ENCODE measurements at regions not wholly inside any gene's neighbourhood (a gene's known extent, or its start where the extent isn't known, plus 50 kb on each side); places are given as distances from the start of the nearest gene placed in this dataset.

DNA sequence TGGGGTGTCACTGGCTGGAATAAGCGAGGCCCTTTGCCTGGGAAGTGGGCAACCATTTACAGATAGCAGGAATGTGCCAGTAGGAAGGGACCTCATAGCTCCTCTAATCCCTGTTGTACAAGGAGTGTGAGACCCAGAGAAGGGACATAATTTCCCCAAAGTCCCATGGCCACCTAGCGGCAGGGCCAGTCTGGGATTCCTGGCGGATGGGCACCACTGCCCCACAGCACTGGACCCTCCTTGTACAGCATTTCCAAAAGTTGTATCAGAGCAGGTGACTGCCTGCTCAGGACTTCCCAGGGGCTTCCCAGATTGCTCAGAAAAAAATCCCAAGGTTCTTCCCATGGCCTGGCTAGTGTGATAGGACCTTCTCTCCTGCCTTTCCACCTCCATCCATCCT, 185.8 kb downstream of the GLI2 start:
- no peak for DNase-seq

DNA sequence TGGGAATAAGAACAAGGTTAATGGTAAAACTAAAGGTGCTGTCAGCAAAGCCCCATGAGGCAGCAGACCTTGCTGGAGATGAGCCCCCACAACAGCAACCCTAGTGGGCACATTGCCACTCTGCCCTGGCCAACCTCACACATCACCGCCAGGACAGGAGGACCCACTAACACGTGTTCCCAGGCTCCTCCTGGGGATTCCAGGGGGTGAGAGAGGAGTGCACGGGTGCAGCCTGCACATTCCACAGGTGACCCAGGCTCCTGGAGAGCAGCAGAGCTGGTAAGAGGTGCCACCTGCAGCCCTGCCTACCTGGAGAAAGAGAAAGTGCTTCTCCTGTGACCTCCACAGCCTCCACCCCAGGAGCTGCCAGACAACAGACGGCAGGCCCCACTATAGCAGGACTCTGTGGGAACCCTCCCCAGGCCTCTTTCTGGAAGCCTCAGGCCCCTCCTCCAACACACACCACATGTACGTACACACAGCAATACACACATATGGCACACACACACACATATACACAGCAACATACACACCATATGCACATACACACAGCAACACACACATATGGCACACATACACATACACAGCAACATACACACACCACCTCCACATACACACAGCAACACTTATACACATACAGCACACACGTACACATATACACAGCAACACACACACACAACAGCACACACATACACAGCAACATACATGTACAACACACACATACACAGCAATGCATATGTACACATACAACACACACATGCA, 187.1 kb downstream of the GLI2 start:
- no peak for DNase-seq

DNA sequence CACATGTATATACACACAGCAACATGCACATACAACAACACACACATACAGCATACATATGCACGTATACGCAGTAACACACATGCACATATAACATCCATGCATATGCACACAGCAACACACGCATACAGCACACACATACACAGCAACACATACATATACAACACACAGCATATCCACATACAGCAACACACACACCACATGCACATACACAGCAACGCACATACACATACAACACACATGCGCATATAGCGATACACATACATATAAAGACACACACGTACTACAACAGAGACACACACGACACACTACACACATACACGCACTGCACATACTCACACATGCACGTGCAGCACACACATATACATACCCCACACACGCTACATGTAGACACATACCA, 187.8 kb downstream of the GLI2 start:
- DNase-seq, result no peak

DNA sequence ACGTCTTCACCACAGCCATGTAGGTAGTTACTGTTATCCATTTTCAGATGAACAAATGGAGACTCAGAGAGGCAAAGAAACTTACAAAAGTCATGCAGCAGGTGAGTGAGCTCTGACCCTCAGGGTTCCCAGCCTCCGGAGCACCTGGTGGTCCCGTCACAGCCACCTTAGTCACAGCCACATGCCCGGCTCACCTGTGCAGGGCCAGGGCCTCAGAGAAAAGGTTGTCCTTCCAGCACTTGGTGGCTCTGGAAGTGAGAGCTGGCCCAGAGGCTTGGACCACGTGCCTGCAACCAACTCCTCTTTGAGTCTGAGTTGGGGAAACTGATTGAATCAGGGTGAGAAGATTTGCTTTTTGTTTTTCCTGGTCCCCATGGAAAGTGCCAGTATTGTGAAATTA, 189.3 kb downstream of the GLI2 start:
- no peak for DNase-seq

DNA sequence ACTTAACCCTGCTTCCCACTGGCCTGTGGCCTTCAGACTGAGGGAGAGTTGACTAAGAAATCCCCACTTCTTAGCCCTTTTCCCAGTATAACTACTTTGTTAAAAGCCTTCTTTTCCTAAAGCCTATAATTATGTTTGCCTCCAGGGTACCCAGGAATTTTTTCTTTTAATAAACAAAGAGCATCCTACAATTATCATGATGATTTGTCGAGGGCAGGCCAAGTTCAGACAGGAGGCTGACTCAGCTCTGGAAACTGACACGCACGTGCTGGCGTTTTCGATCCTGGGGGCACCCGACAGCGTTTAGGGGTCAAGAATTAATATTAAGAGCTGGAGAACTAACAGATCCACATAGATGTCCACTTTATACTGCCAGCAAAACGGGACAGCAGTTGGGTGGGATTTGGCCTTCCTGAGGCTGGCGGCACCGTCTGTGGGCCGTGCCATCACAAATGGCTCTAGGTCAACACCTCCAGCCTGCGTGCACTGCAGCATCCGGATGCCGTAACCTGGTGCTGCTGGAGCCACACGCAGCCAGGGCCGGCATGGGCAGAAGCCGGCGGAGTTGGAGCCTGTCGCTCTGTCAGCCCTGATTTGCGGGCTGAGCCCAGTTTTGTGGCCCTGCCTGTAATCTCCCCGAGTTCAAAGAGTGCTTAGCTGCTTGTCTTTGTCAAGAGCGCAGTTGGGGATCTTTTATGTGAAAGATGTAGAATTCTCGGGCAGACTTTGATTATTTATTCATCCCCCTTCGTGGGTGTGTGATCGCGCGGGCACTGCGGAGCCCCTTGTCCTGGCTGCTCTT, 191.0 kb downstream of the GLI2 start:
- no peak for DNase-seq

DNA sequence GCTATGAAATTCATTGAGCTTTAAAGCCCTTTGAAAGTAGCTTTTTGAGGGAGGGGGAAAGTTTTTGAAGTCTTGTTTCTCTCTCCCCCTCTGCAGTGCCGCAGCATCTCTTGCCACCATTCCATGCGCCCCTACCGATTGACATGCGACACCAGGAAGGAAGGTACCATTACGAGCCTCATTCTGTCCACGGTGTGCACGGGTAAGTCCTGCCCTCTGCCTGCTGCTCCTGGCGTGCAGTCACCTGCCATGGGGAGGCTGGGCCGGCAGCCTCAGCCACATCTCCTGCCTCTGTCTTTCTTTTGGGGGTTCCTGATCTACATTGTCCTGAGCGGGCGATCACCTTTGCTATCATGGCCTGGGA, 191.6 kb downstream of the GLI2 start:
- no peak for DNase-seq

DNA sequence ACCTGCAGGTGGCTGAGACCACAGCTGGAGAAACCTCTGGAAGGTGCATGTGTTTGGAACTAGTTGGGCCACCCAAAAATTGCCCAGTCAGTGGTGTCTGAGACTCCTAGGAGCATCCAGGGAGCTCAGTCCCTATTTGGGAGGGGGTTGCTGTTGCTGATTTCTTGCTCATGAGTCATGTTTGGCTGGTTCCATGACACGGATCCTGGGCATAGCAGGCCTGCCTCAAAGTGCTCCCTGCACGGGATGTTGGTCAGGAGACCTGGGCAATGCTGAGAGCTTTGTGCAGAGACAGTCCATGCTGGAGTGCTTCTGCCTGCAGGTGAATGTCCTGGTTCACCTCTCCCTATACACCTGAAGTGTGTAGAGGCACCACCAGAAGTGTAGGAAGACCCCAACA, 194.2 kb downstream of the GLI2 start:
- DNase-seq, result no peak

DNA sequence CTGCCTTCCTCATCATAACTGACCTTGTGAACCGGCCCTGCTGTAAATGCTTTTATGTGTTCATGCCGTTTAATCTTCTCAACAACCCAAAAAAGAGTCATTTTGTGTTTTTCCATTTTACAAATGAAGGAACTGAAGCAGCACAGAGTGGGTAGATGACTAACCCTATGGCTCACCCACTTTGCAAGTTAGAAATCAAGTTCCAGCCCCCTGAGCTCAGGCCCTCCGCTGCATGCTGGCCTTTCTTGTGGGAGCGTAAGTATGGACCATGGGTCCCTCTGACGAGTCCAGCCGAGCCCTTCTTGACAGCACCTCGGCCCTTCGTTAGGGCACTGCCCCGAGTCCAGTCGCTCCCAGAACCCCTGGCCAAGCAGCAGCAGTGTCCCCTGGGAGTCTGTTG, 194.6 kb downstream of the GLI2 start:
- no peak for DNase-seq

DNA sequence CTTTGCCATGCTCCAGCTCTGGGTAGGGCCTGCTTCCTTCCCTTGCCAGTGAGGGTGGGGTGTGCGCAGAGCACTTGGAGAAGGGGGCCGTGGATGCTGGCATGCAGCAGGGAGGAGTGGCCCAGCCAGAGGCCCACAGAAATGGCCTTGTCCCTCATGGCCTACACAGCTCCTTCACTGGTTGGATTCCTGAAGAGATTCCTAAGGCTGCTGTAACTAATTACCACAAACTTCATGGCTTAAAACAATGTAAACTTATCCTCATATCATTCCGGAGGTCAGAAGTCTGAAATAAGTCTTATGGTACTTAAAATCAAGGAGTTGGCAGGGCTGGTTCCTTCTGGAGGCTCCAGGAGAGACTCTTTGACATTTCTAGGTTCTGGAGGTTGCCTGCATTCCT, 195.2 kb downstream of the GLI2 start:
- DNase-seq, result no peak

DNA sequence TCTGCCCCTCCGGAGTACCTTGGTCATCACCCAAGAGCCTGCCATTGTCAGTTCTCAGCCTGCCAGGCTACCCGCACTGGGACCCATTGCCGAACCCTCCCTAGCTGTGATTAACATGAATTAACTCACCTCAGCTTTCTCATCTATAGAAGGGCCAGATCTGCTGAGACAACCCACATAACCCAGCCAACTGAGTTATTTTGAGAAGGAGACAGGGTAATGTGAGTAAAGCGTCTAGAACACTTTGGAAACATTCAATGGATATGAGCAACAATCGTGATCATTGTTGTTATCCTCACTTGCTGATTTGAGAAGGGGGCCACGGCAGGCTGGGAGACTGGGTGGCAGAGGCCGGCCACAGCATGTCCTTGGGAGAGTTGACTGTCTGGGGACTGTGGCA, 196.8 kb downstream of the GLI2 start:
- no peak for DNase-seq

DNA sequence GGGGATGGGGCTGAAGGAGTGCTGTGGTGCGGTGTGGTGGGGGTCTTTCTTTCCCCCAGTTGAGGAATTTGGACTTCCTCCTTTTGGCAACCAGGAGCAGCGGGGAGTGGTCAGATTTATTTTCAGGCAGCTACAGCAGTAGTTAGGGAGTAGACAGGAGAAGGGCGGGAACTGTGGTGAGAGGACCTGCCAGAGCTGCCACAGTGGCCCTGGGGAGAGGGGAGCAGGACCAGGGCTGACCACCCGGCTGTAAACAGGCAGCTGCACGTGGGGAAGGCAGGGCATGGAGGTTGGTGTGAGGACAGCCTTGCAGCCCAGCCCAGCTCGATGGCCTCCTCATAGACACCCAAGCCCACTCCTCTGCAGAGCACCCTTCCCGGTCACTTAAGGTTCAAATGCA, 197.2 kb downstream of the GLI2 start:
- no peak for DNase-seq

DNA sequence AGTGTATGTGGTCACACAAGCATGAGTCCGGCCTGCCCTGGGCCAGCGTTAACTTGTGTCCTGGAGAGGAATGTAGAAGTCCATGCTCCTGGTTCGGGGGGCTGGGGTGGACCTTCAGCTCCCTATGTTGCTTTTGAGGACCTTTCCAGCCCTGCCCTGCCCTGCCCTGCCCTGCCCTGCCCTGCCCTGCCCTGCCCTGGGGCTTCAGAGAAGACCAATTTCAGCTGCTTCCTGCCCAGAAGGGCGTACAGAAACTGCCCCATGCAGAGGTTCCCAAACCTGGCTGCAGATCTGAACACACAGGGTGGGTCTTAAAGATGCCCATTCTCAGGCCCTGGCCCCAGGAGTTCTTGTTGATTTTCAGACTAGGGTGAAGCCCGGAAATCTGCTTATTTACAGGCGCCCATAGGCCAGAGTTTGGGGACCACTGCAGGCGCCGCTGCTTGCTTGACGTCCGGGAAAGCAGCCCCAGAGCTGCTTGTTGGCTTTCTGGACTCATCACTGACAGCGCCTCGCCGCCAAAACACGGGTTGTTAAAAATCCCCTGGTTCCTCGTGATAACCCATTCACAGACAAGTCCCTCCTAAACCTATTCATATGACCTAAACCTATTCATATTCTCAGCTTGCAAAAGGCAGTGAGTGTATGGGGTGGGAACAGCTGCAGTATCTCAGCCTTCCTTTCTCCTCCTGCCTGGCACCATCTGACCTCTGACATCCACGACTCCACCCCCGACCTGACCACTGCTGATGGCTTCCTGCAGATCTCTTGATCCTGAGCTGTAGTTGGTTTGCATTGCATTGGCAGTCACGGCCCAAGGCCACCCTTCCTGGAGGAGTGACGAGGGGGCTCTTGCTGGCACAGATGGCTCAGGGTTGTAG, 198.3 kb downstream of the GLI2 start:
- DNase-seq, result no peak

DNA sequence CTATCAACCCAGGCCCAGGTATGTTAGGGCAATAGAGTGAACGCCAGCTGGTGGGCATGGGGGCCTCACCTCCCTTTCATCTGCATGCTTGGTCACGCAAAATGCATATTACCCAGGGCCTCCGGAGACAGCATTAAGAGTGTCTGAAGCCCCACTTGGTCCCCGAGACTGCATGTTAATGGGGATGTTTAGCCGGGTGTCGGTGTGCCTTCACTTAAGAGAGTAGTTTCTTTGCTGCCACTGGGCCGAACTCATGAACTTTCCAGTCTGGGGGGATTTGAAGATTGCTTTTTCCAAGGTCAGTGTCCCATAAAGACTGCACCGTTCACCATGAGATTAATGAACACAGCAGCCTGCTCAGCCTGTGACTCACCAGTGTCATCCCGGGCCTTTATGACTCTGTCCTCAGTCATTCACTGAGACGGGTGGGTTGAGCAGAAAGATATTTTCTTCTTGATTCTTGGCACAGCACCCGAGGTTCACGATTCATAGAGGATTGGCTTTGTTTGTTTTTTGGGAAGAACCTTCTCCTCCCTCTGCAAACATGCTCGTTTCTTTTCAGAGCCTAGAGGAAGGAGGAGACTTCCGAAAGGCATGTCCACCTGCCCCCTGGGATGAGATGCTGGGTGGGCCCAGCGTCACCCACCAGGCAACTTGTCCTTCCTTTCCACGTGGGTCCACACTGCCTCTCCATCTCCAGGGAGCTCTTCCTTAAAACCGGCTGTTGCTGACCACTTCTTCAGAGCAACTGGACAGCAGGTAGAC, 199.1 kb downstream of the GLI2 start:
- no peak for DNase-seq

DNA sequence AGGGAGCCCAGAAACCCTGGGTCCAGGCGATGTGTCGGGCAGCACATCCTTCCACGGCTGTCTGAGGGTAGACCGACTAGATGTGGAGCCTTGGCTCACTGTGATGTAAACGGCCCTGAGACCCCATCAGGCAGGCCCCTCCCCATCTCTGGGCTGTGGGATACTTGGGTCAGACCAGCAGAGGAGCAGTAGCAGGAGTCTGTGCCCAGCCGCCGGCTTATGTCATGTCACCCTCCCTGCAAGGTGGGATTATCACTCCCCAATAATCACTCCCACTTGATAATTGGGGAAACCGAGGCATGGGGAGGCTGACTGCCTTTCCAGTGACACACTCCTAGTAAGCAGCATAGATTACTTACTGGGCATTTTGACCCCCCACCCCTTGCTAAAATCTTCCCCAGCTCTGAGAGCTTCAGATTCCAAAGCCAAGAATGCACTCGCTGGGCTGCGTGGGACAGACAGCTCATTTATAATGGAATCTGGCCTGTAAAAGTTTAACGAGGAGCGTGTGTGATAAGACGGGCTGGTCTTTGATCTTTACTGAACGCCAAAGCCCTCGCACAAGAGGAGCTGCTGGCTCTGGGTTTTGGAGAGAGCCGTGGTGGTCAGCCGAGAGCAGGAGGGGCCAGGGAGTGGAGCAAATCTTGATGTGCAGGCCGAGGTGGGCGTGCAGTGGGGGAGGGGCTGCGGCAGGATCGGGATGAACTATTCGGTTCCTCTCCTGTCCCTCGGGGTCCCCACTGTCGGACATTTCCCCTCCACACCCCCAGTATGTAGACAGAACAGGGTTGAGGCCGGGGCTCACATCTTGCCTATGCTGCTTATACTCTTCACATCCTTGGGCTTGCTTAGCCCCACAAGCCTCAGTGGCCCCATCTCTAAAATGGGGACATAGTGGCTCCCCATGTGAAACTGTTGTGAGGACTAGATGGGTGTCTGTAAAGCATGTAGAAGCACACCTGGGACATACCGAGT, 200.0 kb downstream of the GLI2 start:
- no peak for DNase-seq

DNA sequence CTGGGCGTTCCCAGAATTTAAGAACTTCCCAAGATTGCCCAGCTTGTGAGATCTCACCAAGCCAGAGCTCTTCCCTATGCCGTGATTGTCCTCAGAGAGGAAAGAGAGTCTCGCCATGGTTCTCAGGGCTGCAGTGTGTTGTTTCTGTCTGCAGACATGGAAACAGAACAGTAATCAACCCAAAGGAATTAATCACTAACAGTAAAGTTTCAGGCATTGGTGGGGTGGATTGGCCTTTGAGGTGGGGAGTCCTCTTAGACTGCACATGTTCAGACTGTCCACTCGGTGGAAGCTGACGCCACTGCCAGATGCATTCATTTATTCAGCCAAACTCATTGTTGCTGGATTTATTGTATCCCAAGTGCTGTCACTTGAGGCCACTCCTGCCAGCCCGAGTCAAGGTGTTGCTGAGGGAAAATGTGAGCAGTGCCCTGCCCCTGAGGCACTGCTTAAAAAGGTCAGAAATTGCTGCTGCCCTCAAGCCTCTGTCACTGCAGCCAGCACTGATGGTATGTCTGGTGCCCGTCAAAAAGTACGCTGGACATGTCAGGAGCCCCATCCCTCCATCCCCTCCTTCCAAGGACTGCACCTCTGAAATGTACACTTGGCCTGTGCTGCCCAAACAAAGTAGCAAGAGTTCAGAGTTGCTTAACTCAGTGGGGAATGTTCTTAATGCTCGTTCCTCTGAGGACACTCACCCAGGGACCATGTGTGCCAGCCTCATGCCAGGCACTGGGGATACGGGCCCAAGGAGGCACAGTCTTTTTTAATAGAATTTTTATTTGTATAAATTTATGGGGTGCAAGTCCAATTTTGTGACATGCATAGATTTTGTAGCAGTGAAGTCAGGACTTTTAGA, 201.0 kb downstream of the GLI2 start:
- no peak for DNase-seq

DNA sequence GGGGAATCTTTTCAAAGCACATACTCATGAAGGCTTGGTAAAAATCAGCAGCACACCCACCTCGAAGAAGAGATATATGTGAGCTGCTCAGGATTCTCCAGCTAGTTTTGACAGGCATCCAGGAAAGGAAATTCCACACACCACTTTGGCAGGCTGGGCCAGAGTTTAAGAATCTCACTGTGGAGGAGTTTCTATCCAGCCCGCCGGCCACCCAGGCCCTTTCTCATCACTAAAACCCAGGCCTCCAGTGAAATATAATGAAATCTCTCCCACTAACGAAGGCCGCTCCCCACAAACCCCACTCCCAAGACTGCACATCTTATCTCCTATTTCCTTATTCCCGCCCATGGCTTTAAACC, 202.0 kb downstream of the GLI2 start:
- no peak for DNase-seq

DNA sequence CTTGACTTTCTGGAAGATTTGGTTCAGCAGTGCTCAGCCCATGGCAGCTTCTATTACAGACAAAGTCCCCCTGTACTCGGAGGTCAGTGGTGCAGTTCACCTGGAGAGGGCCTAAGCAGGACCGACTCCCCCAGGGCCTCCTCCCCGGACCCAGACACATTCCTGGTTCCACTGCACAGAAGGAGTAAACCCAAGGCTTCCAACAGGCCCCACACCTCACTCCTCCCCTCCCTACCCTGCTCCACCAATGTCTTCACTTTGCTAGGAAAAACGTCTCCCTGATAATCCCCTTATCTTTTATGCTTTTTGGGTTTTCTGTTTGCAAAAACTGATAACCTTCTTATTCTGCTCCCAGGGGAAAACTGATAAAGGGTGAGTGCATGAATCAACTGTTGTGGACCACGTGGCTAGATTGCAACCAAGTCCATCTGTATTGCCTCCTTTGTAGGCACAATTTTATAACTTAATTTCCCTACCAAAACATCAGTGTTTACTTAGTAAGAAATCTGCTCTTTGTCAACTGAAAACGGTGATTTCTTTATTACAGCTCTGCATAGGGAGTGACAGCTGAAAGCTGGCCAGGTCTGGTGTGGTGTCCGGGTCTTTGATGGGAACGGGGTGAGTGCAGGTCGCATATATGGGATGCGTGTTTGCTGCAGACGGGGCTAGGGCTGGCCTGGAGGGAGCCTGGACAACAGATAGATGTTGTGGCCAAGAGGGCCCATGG, 202.5 kb downstream of the GLI2 start:
- DNase-seq, result no peak

DNA sequence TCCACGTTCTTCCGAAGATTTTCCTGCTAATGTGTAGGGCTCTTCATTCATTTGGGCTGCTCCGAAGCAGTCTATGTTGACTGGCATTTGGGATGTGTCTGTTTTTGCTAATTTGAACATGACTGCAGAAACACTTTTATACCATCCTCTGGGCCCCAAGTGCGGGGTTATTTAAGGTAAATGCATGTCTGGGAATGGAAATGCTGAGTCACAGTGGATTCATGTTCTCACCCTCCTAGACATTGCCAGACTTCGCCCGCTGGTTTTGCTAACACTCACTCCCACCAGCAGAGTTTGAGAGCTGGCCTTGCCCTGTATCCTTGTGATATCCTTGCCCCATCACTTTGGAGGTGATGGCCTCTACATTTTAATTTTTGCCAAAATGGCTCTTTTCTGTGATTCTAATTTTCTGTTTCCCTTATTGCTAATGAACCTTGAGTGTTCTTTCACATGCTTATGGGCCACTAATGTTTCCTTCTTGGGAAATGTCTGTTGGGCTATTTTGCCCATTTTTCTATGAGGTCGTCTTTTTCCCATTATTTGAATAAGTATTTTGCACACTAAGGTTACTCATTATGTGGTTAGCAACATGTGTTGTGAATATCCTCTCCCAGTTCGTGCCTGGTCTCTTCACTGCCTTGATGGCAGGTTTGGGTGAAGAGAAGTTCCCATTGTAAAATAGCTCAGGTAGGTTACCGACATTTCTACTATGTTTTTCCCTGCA, 204.1 kb downstream of the GLI2 start:
- DNase-seq, result no peak

DNA sequence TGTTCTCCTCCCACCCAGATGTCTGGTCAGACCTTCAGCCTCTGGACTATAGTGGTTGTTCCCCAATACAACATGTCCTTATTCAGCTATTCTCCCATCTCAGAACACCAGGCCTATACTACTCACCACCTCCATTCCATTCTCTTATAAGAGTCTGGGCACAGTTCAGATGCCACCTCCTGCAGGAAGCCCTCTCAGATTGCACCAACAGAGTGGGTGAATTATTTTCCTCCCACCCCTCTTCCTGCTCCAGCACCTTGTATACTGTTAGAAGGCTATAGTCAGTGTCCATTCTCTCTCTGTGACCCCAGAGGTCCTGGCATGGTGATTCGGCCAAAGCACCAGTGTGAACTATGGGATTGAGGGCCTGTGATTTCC, 204.6 kb downstream of the GLI2 start:
- no peak for DNase-seq

All from CD4-positive, alpha-beta T cell treated with Interferon alpha-2 for 1 hour (primary cell).